K562 (cell line): ENCODE measurements at regions not wholly inside any gene's neighbourhood (a gene's known extent, or its start where the extent isn't known, plus 50 kb on each side); places are given as distances from the start of the nearest gene placed in this dataset.

Experiments used
- ATAC-seq: fragments of 200-7000 bp; cut with Tn5 transposase; 3 replicates; pipeline ENCODE4 v1.9.1; 2020; ENCODE audit warnings: moderate library complexity
- BruUV-seq: library from RNA; stranded (reverse); fragments of 400-500 nt; replicated peaks from 2 replicates; lab custom pipeline; 2021; lab: Mats Ljungman, UMichigan
- CTCF ChIA-PET: fragments of 300-600 bp; formaldehyde crosslinking; extraction: SDS; loops from one replicate; lab custom pipeline; 2021; ENCODE audit warnings: low intra/inter-chr PET ratio; lab: Yijun Ruan, JAX
- POLR2A ChIA-PET: fragments of 300-600, 350-650 bp; sonication (Branson Sonifier 250); formaldehyde crosslinking; extraction: SDS; loops from one replicate; lab custom pipeline; 2021; ENCODE audit warnings: antibody characterized with exemption, inconsistent platforms; lab: Yijun Ruan, JAX
- DNase-seq, 4 experiments: peaks; one replicate each; pipeline versions ENCODE4 v3.0.0 to v3.0.0-alpha.2; 2011 to 2018; ENCODE audit warnings: low spot score in 3 of 4, mixed read lengths in 3 of 4; ENCODE audit errors: extremely low read depth in 1 of 4
- FAIRE-seq: peaks from 2 replicates; lab custom pipeline; 2011; peaks lifted over from hg19 to GRCh38; lab: Jason Lieb, UNC
- H2AFZ ChIP-seq: 2 replicates; pipeline ENCODE4 v1.6.0; 2011; ENCODE audit warnings: low read depth, low read length, control low read depth, inconsistent platforms
- H3K27ac ChIP-seq: fragments of 200-600 bp; 3 replicates; pipeline ENCODE4 v1.8.0; 2011; ENCODE audit warnings: low read depth, mild to moderate bottlenecking, control low read depth, inconsistent platforms, low read length, moderate library complexity, mixed read lengths; ENCODE audit errors: extremely low read depth
- H3K27me3 ChIP-seq, 2 experiments: fragments of 300-600 bp in 1 of 2; 2 replicates in 1 of 2; 3 replicates in 1 of 2; pipeline versions ENCODE4 v1.6.0 to v1.8.0; 2011; ENCODE audit warnings: inconsistent platforms in 2 of 2, low read length in 2 of 2, mild to moderate bottlenecking in 1 of 2, mixed read lengths in 1 of 2, moderate library complexity in 1 of 2; ENCODE audit not compliant: control insufficient read depth in 2 of 2, insufficient read depth in 2 of 2
- H3K36me3 ChIP-seq: fragments of 300-600 bp; 3 replicates; pipeline ENCODE4 v1.8.0; 2011; ENCODE audit warnings: mild to moderate bottlenecking, low read length, inconsistent platforms; ENCODE audit not compliant: control insufficient read depth, insufficient read depth
- H3K4me1 ChIP-seq, 2 experiments: fragments of 200-600 bp in 1 of 2; replicated peaks in 1 of 2; 2 replicates in 1 of 2; 3 replicates in 1 of 2; pipeline versions ENCODE4 v1.5.1 to v1.8.0; 2011; ENCODE audit warnings: inconsistent platforms in 2 of 2, low read length in 2 of 2, mild to moderate bottlenecking in 1 of 2, mixed read lengths in 1 of 2, moderate library complexity in 1 of 2; ENCODE audit not compliant: control insufficient read depth in 2 of 2, insufficient read depth in 2 of 2
- H3K4me2 ChIP-seq: 2 replicates; pipeline ENCODE4 v1.6.1; 2011; ENCODE audit warnings: low read length, control low read depth, inconsistent platforms, mixed read lengths; ENCODE audit not compliant: insufficient read depth
- H3K4me3 ChIP-seq: fragments of 200-600 bp; sonication (generic), shearing (Covaris generic); 2 replicates; pipeline ENCODE4 v1.5.1; 2016; ENCODE audit warnings: control low read depth, inconsistent platforms
- H3K79me2 ChIP-seq: fragments of 200-600 bp; 3 replicates; pipeline ENCODE4 v1.8.0; 2011; ENCODE audit warnings: low read length, inconsistent platforms; ENCODE audit not compliant: control insufficient read depth, insufficient read depth
- H3K9ac ChIP-seq, 2 experiments: 2 replicates each; pipeline versions ENCODE4 v1.6.0 to v1.6.1; 2011; ENCODE audit warnings: low read depth in 2 of 2, low read length in 2 of 2, control low read depth in 1 of 2, inconsistent platforms in 1 of 2, mild to moderate bottlenecking in 1 of 2, mixed read lengths in 1 of 2; ENCODE audit not compliant: insufficient read depth in 1 of 2
- H3K9me1 ChIP-seq: one replicate; pipeline ENCODE4 v1.6.0; 2011; ENCODE audit warnings: inconsistent platforms, mild to moderate bottlenecking, low read length, moderate library complexity; ENCODE audit not compliant: control insufficient read depth, insufficient read depth
- H3K9me3 ChIP-seq: replicated peaks from 2 replicates; pipeline ENCODE4 v1.5.1; 2011; ENCODE audit warnings: low read depth, low read length, inconsistent platforms; ENCODE audit not compliant: control insufficient read depth, insufficient read depth
- H4K20me1 ChIP-seq: replicated peaks from 2 replicates; pipeline ENCODE4 v1.6.1; 2011; ENCODE audit warnings: low read length, inconsistent platforms, mixed read lengths; ENCODE audit not compliant: control insufficient read depth, insufficient read depth
- DPF2 ChIP-seq: fragments of 450-650 bp; IDR thresholded peaks from 2 replicates; pipeline ENCODE4 v1.6.1; 2016
- MIER1 ChIP-seq: fragments of 450-650 bp; IDR thresholded peaks from 2 replicates; pipeline ENCODE4 v1.6.1; 2016; ENCODE audit warnings: antibody characterized with exemption, mild to moderate bottlenecking, low read depth
- MITF ChIP-seq: IDR thresholded peaks from 2 replicates; pipeline ENCODE4 v1.6.1; 2014; ENCODE audit warnings: antibody characterized with exemption
- NR1H2 ChIP-seq: sonication (generic); formaldehyde crosslinking; IDR thresholded peaks from 2 replicates; pipeline ENCODE4 v1.4.0; 2020; ENCODE audit warnings: mild to moderate bottlenecking, missing genetic modification reagents
- PCBP1 ChIP-seq: fragments of 200-400 bp; formaldehyde crosslinking; IDR thresholded peaks from 2 replicates; pipeline ENCODE4 v1.6.1; 2018; ENCODE audit warnings: mild to moderate bottlenecking, low read depth, low read length; ENCODE audit not compliant: poor library complexity, severe bottlenecking
- PHF21A ChIP-seq: fragments of 450-650 bp; IDR thresholded peaks from 2 replicates; pipeline ENCODE4 v1.6.1; 2017; ENCODE audit warnings: low read depth, borderline replicate concordance
- RBBP5 ChIP-seq: fragments of 200-600 bp; sonication (generic); IDR thresholded peaks from 2 replicates; pipeline ENCODE4 v1.6.1; 2012; ENCODE audit warnings: borderline replicate concordance, mild to moderate bottlenecking, low read length, control low read depth, inconsistent platforms; ENCODE audit not compliant: insufficient read depth, poor library complexity, severe bottlenecking
- RBM34 ChIP-seq: fragments of 200-400 bp; formaldehyde crosslinking; IDR thresholded peaks from 2 replicates; pipeline ENCODE4 v1.6.1; 2018; ENCODE audit warnings: low read length, borderline replicate concordance; ENCODE audit not compliant: insufficient read depth
- SIN3B ChIP-seq: fragments of 450-650 bp; IDR thresholded peaks from 2 replicates; pipeline ENCODE4 v1.6.1; 2017; ENCODE audit warnings: low read depth, mild to moderate bottlenecking, moderate library complexity
- SNRNP70 ChIP-seq: fragments of 200-400 bp; formaldehyde crosslinking; optimal IDR thresholded peaks from 2 replicates; pipeline ENCODE3; 2017; ENCODE audit warnings: low read depth, low read length
- ZBTB26 ChIP-seq: fragments of 450-650 bp; formaldehyde crosslinking; IDR thresholded peaks from 2 replicates; pipeline ENCODE4 v1.4.0; 2022; ENCODE audit warnings: missing genetic modification characterization
- ZNF174 ChIP-seq: fragments of 250-450 bp; sonication (Bioruptor Pico); IDR thresholded peaks from 2 replicates; pipeline ENCODE4 v1.4.0; 2020; ENCODE audit warnings: mild to moderate bottlenecking
- ZNF354B ChIP-seq: fragments of 250-450 bp; sonication (Bioruptor Pico); IDR thresholded peaks from 2 replicates; pipeline ENCODE4 v1.4.0; 2020
- ZNF444 ChIP-seq: fragments of 250-450 bp; sonication (Bioruptor Pico); IDR thresholded peaks from 2 replicates; pipeline ENCODE4 v1.4.0; 2020; ENCODE audit warnings: mild to moderate bottlenecking, moderate library complexity
- ZNF511 ChIP-seq: sonication (generic); formaldehyde crosslinking; IDR thresholded peaks from 2 replicates; pipeline ENCODE4 v1.8.0; 2022; ENCODE audit warnings: mild to moderate bottlenecking, missing genetic modification reagents
- ZNF609 ChIP-seq: sonication (generic); formaldehyde crosslinking; IDR thresholded peaks from 2 replicates; pipeline ENCODE4 v1.8.1; 2023; ENCODE audit warnings: missing genetic modification reagents, mild to moderate bottlenecking, borderline replicate concordance
- WGBS: fragments of 100-300 bp; shearing (Covaris generic); methylation state at CpG from one replicate; pipeline ENCODE4 v1.1.6; 2016; ENCODE audit warnings: low coverage, mixed read lengths; ENCODE audit not compliant: insufficient coverage; ENCODE audit errors: missing lambda C conversion rate; 5-methylcytosine and 5-hydroxymethylcytosine counted together
- in situ Hi-C: fragments of 300-500 bp; cut with MboI; formaldehyde crosslinking; loops from 4 replicates; pipeline ENCODE4 v1.15.0; 2018; ENCODE audit warnings: inconsistent platforms, mixed read lengths
- intact Hi-C: fragments of 100-400 bp; cut with micrococcal nuclease; formaldehyde crosslinking; loops from 2 replicates; pipeline ENCODE4 v1.14.2; 2022

- POLR2A ChIA-PET = no interaction called here
- DNase-seq = no peak
- no peak for TF ChIP-seq ZBTB26 (CRISPR knock-in tag)
- no peak for TF ChIP-seq ZNF609 (CRISPR knock-in tag)
- TF ChIP-seq ZNF354B (CRISPR knock-in tag) = no peak
- TF ChIP-seq MITF = no peak
- no peak for TF ChIP-seq RBBP5
- no peak for TF ChIP-seq SNRNP70
- TF ChIP-seq RBM34 = no peak
- no peak for TF ChIP-seq ZNF444
- no peak for TF ChIP-seq ZNF511 (CRISPR knock-in tag)
- TF ChIP-seq PHF21A = no peak
- TF ChIP-seq PCBP1 = no peak
- TF ChIP-seq SIN3B = no peak
- no peak for TF ChIP-seq MIER1
- no peak for TF ChIP-seq NR1H2
- TF ChIP-seq ZNF174 (CRISPR knock-in tag) = no peak
- no peak for TF ChIP-seq DPF2
These were observed 109.6 kb upstream of the CPM start for GRCh38 chr12:69042557-69042956.

More at GRCh38 chr12:69042557-69042956, 109.6 kb upstream of the CPM start:
- Histone ChIP-seq H3K4me2 (no peak overlapping the region), H3K9ac (no peak overlapping the region), H3K79me2 (no peaks in the 10 kb centered on the region), H3K4me3 (no peak overlapping the region), H3K27ac (no peak overlapping the region), H2AFZ (no peak overlapping the region), H4K20me1 (no peaks in the 10 kb centered on the region), H3K36me3 (no peaks in the 10 kb centered on the region), H3K4me1 (no peaks in the 10 kb centered on the region), H3K27me3 (peaks cover 2 to 14% of the 10 kb centered on the region in 2 experiments; a peak in 2 of 5 replicates), H3K9me1 (no peaks in the 10 kb centered on the region), H3K9me3 (no peaks in the 10 kb centered on the region)
- ATAC-seq (no peak), FAIRE-seq (no peak)
- in situ Hi-C loops = no loop called here
- 0% methylated on average over 6 of the region's 6 CpGs for WGBS
- intact Hi-C loops = no loop called here
- no TSS peak for BruUV-seq
- CTCF ChIA-PET = no interaction called here
